Mucosa of descending colon (tissue), 3 donors: ENCODE measurements at regions not wholly inside any gene's neighbourhood (a gene's known extent, or its start where the extent isn't known, plus 50 kb on each side); places are given as distances from the start of the nearest gene placed in this dataset.

ENCODE experiments used
- ATAC-seq: fragments of 200-7000 bp; cut with Tn5 transposase; one replicate; pipeline ENCODE4 v1.9.1; 2020; ENCODE audit warnings: mild to moderate bottlenecking, moderate library complexity
- DNase-seq, 3 donors: peaks; one replicate each; pipeline ENCODE4 v3.0.0-alpha.2; 2020
- H3K36me3 ChIP-seq: fragments of 200-600 bp; one replicate; pipeline ENCODE4 v1.8.0; 2021; ENCODE audit warnings: low read depth, mild to moderate bottlenecking
- H3K4me1 ChIP-seq: fragments of 200-600 bp; one replicate; pipeline ENCODE4 v1.8.0; 2021; ENCODE audit warnings: low read depth, mild to moderate bottlenecking
- H3K4me3 ChIP-seq: fragments of 200-600 bp; one replicate; pipeline ENCODE4 v1.8.0; 2021; ENCODE audit warnings: mild to moderate bottlenecking
- H3K9me3 ChIP-seq: fragments of 200-600 bp; one replicate; pipeline ENCODE4 v1.8.0; 2021; ENCODE audit warnings: mild to moderate bottlenecking
- CTCF ChIP-seq: fragments of 200-600 bp; IDR thresholded peaks from one replicate; pipeline ENCODE4 v1.8.0; 2022; ENCODE audit warnings: antibody characterized with exemption, mild to moderate bottlenecking
- intact Hi-C, 2 donors: fragments of 100-400 bp; cut with DNase I in 1 of 2; cut with micrococcal nuclease in 1 of 2; formaldehyde crosslinking; loops; one replicate each; pipeline versions ENCODE4 v1.11.0 to v1.11.1; 2022; cut with DNase I, micrococcal nuclease
- donor health status: DM: no; HTN: no; CAD: no; lungs with moderate emphysema.
- donor health status: DM: no; HTN: no; CAD: no.
- donor health status: DM: no; HTN: yes; CAD: no.

GRCh38 chr14:101495827-101496775 is 65.2 kb upstream of the DIO3 start:
- Histone ChIP-seq H3K36me3 (no peaks in the 10 kb centered on the region), H3K4me1 (no peaks in the 10 kb centered on the region), H3K4me3 (no peak overlapping the region), H3K9me3 (no peaks in the 10 kb centered on the region)
- intact Hi-C loops: no loop called here
- ATAC-seq: no peak
- no peak for TF ChIP-seq CTCF
- peak in 1 of 3 donors; percentile 34 for DNase-seq

- no peaks in the 10 kb centered on the region for H3K4me1 ChIP-seq
Observed at GRCh38 chr14:101496776-101497683, 64.3 kb upstream of the DIO3 start.

GRCh38 chr14:101497684-101498525 is 63.4 kb upstream of the DIO3 start:
- ATAC-seq (no peak), DNase-seq (peak in 1 of 3 donors; percentile 3)
- intact Hi-C loops: no loop called here
- no peak overlapping the region for H3K4me3 ChIP-seq
- TF ChIP-seq CTCF: no peak
- H3K36me3 ChIP-seq: no peaks in the 10 kb centered on the region
- H3K4me1 ChIP-seq: no peaks in the 10 kb centered on the region
- H3K9me3 ChIP-seq: no peaks in the 10 kb centered on the region

More at GRCh38 chr14:101496776-101497683, 64.3 kb upstream of the DIO3 start:
- intact Hi-C loops: no loop called here
- H3K36me3 ChIP-seq: no peaks in the 10 kb centered on the region
- TF ChIP-seq CTCF: no peak
- ATAC-seq: no peak
- H3K9me3 ChIP-seq: no peaks in the 10 kb centered on the region
- no peak overlapping the region for H3K4me3 ChIP-seq
- DNase-seq: peak in 1 of 3 donors; percentile 27

- no peaks in the 10 kb centered on the region for H3K9me3 ChIP-seq
- no peak overlapping the region for H3K4me3 ChIP-seq
- no peaks in the 10 kb centered on the region for H3K36me3 ChIP-seq
- intact Hi-C loops: no loop called here
- ATAC-seq (no peak), DNase-seq (no peak)
- no peaks in the 10 kb centered on the region for H3K4me1 ChIP-seq
- TF ChIP-seq CTCF: no peak
Observed at GRCh38 chr14:101498526-101498860, 62.8 kb upstream of the DIO3 start.

- TF ChIP-seq CTCF: no peak
- Histone ChIP-seq H3K4me1 (no peaks in the 10 kb centered on the region), H3K36me3 (no peaks in the 10 kb centered on the region), H3K4me3 (no peak overlapping the region), H3K9me3 (no peaks in the 10 kb centered on the region)
- intact Hi-C loops: no loop called here
- DNase-seq: no peak
- no peak for ATAC-seq
Observed at GRCh38 chr14:101499080-101499479, 62.2 kb upstream of the DIO3 start.
